Immature natural killer cell (primary cell): ENCODE measurements at regions not wholly inside any gene's neighbourhood (a gene's known extent, or its start where the extent isn't known, plus 50 kb on each side); places are given as distances from the start of the nearest gene placed in this dataset.
A peak's percentile ranks its signal among the peaks of the same experiment; 100 is the strongest.

Experiments
- DNase-seq, 3 donors: peaks; one replicate each; pipeline ENCODE4 v3.0.0; 2022; ENCODE audit warnings: mixed read lengths in 1 of 3
- H3K27ac Mint-ChIP-seq, 6 donors: one replicate each; pipeline ENCODE4 v1.8.0; 2020; ENCODE audit warnings: mixed read lengths in 6 of 6, mild to moderate bottlenecking in 5 of 6, inconsistent platforms in 4 of 6, moderate library complexity in 3 of 6
- H3K27me3 Mint-ChIP-seq, 3 donors: one replicate each; pipeline ENCODE4 v1.8.0; 2020 to 2021; ENCODE audit warnings: low read depth in 3 of 3, mild to moderate bottlenecking in 3 of 3, mixed read lengths in 3 of 3, moderate library complexity in 3 of 3, inconsistent platforms in 1 of 3
- H3K36me3 Mint-ChIP-seq, 3 donors: one replicate each; pipeline ENCODE4 v1.8.0; 2020; ENCODE audit warnings: mixed read lengths in 3 of 3, inconsistent platforms in 2 of 3, mild to moderate bottlenecking in 2 of 3
- H3K4me1 Mint-ChIP-seq, 2 donors: one replicate each; pipeline ENCODE4 v1.8.0; 2020; ENCODE audit warnings: inconsistent platforms in 2 of 2, mild to moderate bottlenecking in 2 of 2, mixed read lengths in 2 of 2, moderate library complexity in 1 of 2
- H3K4me3 Mint-ChIP-seq, 5 donors: one replicate each; pipeline ENCODE4 v1.8.0; 2020; ENCODE audit warnings: mild to moderate bottlenecking in 5 of 5, mixed read lengths in 5 of 5, inconsistent platforms in 3 of 5, moderate library complexity in 3 of 5
- H3K9me3 Mint-ChIP-seq, 6 donors: one replicate each; pipeline ENCODE4 v1.8.0; 2020; ENCODE audit warnings: mild to moderate bottlenecking in 6 of 6, mixed read lengths in 6 of 6, inconsistent platforms in 4 of 6, moderate library complexity in 3 of 6

DNA sequence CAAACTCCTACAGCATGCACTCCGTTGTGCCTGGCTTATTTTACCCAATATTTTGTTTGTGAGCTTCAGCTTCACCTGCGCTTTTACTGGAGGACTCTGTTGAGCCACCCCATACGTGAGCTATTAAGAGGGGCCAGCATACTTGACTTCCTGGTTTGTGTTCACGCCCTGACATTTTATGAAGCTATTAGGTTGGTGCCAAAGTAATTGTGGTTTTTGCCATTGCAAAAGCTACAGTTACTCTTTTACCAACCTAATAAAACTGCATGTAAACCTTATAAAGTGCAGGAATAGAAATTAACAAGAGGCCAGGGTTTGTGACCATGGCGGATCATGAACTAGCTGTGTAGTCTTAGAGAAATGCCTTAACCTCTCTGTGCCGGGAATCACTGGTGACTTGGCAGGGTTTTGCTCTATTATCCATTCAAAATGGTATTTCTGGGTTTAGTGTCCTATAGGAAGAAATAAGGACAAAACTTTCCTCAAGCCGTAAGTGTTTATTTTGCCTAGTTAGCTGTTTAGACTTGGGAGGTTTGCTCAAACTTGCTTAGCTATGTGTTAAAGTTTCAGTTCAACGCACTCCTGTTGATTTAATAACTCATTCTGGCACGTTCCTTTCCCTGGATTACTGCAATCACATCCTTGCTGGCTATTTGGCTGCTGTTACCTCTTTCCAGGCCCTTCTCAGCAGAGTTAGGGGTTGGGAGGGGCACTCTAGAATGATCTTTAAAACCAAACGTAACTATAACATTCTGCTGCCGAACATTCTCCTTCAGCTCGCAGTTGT is 1027.6 kb downstream of the BCL11B start:
- Mint-ChIP-seq H3K27ac (peak overlapping the region in 1 of 6 donors; percentile 30), H3K27me3 (peaks cover 0 to 5% (median 2%) of the 10 kb centered on the region in 3 donors)

DNA sequence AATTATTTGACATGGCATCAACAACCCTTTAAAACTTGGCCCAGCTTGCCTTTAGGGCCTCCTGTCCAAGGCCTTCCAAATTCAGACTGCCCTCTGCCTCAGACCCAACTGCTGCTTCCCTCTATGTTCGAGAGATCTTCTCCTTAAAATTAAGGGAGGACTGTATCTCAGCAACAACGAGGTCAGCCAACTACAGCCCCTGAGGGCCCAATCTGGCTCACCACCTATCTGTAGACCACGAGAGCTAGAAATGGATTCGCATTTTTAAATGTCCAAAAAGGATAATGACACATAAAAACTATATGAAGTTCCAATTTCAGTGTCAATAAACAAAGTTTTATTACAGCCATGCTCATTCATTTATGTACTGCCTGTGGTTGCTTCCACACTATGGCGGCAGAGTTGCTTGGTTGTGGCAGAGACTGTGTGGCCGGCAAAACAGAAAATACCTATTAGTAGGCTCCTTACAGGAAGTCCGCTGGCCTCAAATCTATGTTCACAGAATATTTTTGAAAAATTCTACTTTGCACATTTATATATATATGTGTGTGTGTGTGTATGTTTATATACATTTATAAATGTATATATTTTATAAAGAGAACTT is 1026.9 kb downstream of the BCL11B start:
- H3K4me1 Mint-ChIP-seq: peaks cover 10 to 12% of the 10 kb centered on the region in 2 donors
- peaks cover 0 to 5% (median 2%) of the 10 kb centered on the region in 3 donors for H3K27me3 Mint-ChIP-seq
- H3K36me3 Mint-ChIP-seq: no peaks in the 10 kb centered on the region
- no peak overlapping the region for H3K27ac Mint-ChIP-seq
- DNase-seq: no peak
- no peak overlapping the region for H3K4me3 Mint-ChIP-seq
- H3K9me3 Mint-ChIP-seq: no peaks in the 10 kb centered on the region

More for the DNA sequence above, 1027.6 kb downstream of the BCL11B start:
- Mint-ChIP-seq H3K4me1 (peaks cover 10 to 12% of the 10 kb centered on the region in 2 donors), H3K9me3 (no peaks in the 10 kb centered on the region), H3K36me3 (no peaks in the 10 kb centered on the region), H3K4me3 (no peak overlapping the region)
- DNase-seq: no peak

DNA sequence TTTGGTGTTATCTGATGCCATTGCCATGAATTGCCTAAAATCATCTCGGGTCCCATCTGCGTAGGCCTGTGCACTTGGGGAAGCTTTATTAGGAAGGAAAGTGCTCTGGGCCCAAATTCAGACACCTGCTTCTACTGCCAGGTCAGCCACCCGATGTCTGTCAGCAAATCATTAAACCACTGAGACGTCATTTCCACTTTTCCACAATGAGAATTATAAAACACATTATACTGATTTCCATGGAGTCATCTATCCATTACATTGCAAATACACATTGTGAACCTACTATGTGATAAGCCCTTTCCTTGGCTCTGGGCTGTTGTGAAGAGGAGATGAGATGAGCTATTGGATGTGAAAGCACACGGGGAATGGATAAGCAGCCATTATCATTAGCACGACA is 1022.9 kb downstream of the BCL11B start:
- DNase-seq: no peak
- Mint-ChIP-seq H3K9me3 (no peaks in the 10 kb centered on the region), H3K27me3 (peaks cover 0 to 7% (median 3%) of the 10 kb centered on the region in 3 donors), H3K36me3 (no peaks in the 10 kb centered on the region), H3K4me1 (peaks cover 6 to 8% of the 10 kb centered on the region in 2 donors), H3K4me3 (no peak overlapping the region), H3K27ac (no peak overlapping the region)

DNA sequence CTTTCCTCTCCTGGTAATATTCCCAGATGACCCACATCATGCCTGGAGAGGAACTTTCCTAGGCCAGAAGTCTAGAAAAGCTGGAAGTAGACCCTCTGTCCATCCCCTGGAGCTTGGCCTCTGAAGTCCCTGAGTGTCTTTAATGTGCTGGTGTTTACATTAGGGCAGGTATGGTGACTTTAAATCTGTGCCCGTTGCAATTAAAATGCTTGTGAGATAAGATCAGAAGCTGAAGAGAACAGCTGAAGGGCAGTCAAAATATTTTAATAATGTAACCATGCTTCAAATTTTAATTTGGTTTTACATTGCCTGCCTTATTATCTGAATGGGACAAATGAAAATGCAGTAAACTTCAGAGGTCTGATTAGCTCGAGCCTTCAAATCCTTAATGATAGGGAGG is 1022.5 kb downstream of the BCL11B start:
- Mint-ChIP-seq H3K4me3 (no peak overlapping the region), H3K36me3 (no peaks in the 10 kb centered on the region), H3K4me1 (peaks cover 2 to 4% of the 10 kb centered on the region in 2 donors), H3K27ac (no peak overlapping the region), H3K27me3 (peaks cover 0 to 7% (median 3%) of the 10 kb centered on the region in 3 donors), H3K9me3 (no peaks in the 10 kb centered on the region)
- no peak for DNase-seq

DNA sequence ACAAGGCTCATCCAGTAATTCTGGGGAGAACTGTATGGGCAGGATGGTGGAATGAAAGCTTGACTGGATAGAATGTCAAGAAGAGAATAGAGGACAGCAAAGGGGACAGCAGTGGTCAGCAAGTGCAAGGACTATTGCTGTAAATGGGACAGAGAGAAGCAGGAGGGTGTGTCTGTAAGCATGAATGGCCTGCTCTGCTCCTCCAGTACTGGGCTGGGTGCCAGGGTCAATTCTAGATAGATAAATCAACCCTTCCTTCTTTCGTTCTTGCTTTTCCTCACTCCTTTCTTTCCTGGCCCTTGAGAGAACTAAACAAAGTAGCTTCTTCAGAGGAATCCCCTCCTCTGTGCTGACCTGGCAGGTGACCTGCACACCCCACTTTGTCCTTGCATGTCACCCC is 1019.2 kb downstream of the BCL11B start:
- no peaks in the 10 kb centered on the region for H3K36me3 Mint-ChIP-seq
- no peak overlapping the region for H3K27ac Mint-ChIP-seq
- H3K27me3 Mint-ChIP-seq: peaks cover 0 to 3% (median 2%) of the 10 kb centered on the region in 3 donors
- H3K9me3 Mint-ChIP-seq: no peaks in the 10 kb centered on the region
- no peaks in the 10 kb centered on the region for H3K4me1 Mint-ChIP-seq
- H3K4me3 Mint-ChIP-seq: no peak overlapping the region
- DNase-seq: no peak

DNA sequence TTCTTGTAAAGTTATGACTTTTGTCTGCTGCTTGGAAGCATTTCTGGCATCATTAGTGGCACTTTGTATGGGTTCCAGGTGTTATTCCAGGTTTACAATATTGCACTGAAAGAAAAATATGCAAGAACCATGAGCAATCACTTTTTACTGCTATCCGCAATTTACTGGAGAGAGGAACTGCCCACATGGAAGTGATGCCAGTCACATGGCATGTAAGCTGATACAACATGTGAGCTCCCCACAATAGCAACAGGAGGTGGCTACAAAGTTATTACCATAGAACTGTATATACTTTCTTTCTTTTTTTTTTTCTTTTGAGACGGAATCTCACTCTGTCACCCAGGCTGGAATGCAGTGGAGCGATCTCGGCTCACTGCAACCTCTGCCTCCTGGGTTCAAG is 1012.1 kb downstream of the BCL11B start:
- Mint-ChIP-seq H3K27me3 (peaks cover 0 to 8% (median 0%) of the 10 kb centered on the region in 3 donors), H3K36me3 (no peaks in the 10 kb centered on the region), H3K27ac (no peak overlapping the region), H3K4me3 (no peak overlapping the region), H3K4me1 (no peaks in the 10 kb centered on the region), H3K9me3 (no peaks in the 10 kb centered on the region)
- DNase-seq: no peak

DNA sequence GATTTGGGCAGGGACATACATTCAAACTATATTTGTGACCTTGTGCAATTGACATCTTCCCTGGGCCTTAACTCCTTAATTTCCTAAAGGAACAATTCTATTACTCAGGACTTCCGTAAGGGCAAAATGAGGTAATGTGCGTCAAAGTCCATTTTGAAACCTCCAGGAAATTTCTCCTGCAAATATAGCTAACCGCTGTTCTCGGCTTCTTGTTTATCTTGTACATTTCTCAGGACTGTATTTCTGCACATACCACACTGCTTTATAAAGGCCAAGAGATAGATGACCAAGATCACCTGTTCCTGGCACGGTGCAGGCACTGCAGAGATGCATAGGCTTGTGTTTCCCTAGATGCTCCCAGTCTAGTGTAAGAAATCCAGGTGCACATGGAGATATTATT is 1009.4 kb downstream of the BCL11B start:
- Mint-ChIP-seq H3K27ac (no peak overlapping the region), H3K4me3 (no peak overlapping the region), H3K36me3 (no peaks in the 10 kb centered on the region), H3K9me3 (no peaks in the 10 kb centered on the region), H3K4me1 (no peaks in the 10 kb centered on the region), H3K27me3 (peaks cover 0 to 11% (median 5%) of the 10 kb centered on the region in 3 donors)
- DNase-seq: no peak

DNA sequence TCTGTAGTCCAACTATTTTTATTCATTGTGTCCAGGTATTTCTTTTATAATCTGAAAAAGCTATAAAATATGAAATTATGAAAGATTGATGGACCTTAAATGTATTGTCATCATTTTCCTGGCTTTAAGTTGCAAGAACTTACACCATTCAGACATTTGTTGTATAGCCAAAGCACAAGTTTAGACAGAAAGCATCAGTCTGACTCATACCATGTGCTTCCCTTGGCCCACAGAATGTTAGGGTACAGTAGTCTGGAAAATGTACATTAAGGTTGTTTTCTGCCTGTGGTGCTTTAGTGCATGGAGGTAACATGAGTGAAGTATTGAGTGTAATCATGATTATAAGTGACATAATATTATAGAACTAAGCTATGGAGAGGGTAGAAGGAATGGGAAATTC is 1002.5 kb downstream of the BCL11B start:
- peaks cover 0 to 4% (median 0%) of the 10 kb centered on the region in 6 donors for H3K9me3 Mint-ChIP-seq
- peaks cover 6 to 8% (median 7%) of the 10 kb centered on the region in 3 donors for H3K27me3 Mint-ChIP-seq
- no peaks in the 10 kb centered on the region for H3K4me1 Mint-ChIP-seq
- no peaks in the 10 kb centered on the region for H3K36me3 Mint-ChIP-seq
- no peak overlapping the region for H3K27ac Mint-ChIP-seq
- no peak overlapping the region for H3K4me3 Mint-ChIP-seq
- DNase-seq: no peak

DNA sequence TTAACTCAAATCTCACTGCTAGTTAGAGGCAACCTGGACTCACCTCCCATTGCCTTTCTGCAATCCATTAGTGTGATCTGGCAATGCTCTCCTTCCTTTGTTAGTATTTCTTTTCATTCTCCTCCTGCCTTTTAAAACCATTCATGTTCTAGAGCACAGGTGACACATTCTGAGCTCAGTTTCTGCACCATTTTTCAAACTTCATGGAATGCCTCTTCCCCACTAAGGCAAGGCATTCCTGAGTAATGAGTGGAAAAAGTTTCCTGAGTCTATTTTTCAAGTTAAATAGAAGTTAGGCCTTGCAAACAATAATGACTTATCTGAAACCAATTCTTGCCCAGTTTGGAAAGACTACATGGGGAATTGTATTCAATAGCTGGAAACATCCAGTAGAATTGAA is 1001.8 kb downstream of the BCL11B start:
- H3K27ac Mint-ChIP-seq: no peak overlapping the region
- H3K4me1 Mint-ChIP-seq: no peaks in the 10 kb centered on the region
- peaks cover 0 to 4% (median 0%) of the 10 kb centered on the region in 6 donors for H3K9me3 Mint-ChIP-seq
- H3K4me3 Mint-ChIP-seq: no peak overlapping the region
- H3K27me3 Mint-ChIP-seq: peaks cover 4 to 10% (median 10%) of the 10 kb centered on the region in 3 donors
- H3K36me3 Mint-ChIP-seq: no peaks in the 10 kb centered on the region
- DNase-seq: no peak

DNA sequence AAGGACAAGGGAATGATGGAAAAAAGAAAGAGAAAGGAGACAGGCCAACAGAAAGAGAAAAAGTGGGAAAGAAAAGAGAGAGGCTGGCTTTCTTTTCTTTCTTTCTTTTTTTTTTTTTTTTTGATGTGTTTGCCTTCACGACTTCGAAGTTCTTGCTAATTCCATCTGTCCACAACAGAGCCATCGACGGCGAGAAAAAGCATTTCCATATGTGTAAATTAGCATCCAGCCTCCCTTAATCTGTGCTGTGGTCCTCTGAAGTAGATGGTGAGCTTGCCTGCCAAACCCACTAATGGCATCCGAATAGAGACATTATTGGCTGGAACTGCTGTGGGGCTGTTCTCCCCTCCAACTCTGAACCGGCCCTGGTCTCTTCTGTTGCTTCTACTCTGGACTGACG is 997.4 kb downstream of the BCL11B start:
- Mint-ChIP-seq H3K36me3 (no peaks in the 10 kb centered on the region), H3K9me3 (peaks cover 0 to 4% (median 0%) of the 10 kb centered on the region in 6 donors), H3K27ac (no peak overlapping the region), H3K4me1 (no peaks in the 10 kb centered on the region), H3K27me3 (peaks cover 3 to 7% (median 4%) of the 10 kb centered on the region in 3 donors), H3K4me3 (no peak overlapping the region)
- DNase-seq: no peak

DNA sequence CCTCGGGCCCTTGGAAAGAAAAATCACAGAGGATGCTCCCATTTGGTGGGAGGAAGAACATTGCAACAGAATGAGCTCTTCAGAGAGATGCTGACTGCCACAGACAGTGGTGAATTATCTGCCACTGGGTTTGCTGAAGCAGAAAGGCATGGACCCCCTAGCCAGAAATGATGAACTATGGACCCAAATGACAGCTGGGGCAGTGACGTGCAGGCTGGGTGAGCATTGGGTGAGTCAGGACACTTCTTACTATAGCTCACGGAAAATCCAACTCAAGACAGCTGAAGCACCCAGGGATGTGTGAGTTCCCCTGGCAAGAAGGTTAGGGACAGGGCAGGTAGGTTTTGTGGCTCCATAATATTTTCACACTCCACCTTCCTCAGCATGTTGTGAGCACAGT is 993.2 kb downstream of the BCL11B start:
- no peak for DNase-seq
- H3K27ac Mint-ChIP-seq: no peak overlapping the region
- H3K36me3 Mint-ChIP-seq: no peaks in the 10 kb centered on the region
- H3K4me3 Mint-ChIP-seq: no peak overlapping the region
- H3K4me1 Mint-ChIP-seq: no peaks in the 10 kb centered on the region
- no peaks in the 10 kb centered on the region for H3K9me3 Mint-ChIP-seq
- H3K27me3 Mint-ChIP-seq: peaks cover 1 to 4% (median 3%) of the 10 kb centered on the region in 3 donors

DNA sequence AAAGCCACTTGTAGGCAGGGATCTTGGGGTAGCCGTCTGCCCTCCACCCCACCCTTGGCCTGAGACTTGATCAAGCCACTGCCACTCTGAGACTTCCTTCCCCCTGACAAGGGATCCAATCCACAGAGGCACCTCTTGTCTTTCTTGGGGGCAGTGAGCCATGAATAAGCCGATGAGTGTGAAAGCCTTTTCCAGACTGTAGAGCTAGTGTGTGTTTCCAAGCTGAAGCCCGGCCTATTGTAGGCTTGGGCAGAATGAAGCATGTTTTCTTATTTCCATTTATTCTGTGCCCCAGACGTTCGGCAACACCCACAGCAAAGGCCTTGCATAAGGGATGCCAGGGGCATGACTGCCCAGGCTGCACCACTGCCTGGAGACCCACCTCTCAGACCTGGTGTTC is 991.6 kb downstream of the BCL11B start:
- Mint-ChIP-seq H3K4me1 (peaks cover 4 to 6% of the 10 kb centered on the region in 2 donors), H3K27ac (no peak overlapping the region), H3K27me3 (peaks cover 0 to 3% (median 3%) of the 10 kb centered on the region in 3 donors), H3K4me3 (no peak overlapping the region), H3K36me3 (no peaks in the 10 kb centered on the region), H3K9me3 (no peaks in the 10 kb centered on the region)
- DNase-seq: no peak

DNA sequence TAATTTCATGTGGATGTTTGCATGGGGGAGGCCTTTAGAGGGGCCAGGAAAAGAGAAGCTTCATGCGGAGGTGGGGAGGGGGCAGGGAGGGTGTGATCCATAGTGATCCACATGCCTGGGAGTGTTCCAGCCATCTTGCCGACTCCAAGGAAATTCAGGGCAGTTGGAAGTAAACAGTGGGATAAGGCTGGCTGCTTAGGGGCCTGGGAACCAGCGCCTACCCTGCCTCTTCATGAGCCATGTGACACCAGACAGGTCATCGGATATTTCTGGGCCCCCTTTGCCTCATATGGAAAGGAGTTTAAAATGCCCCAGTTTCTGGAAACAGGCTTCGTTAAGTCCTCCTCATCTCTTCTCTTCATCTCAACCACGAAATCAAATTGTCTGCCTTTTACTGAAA is 983.2 kb downstream of the BCL11B start:
- peaks cover 4 to 6% of the 10 kb centered on the region in 2 donors for H3K4me1 Mint-ChIP-seq
- peaks cover 0 to 8% (median 0%) of the 10 kb centered on the region in 3 donors for H3K27me3 Mint-ChIP-seq
- H3K27ac Mint-ChIP-seq: no peak overlapping the region
- H3K4me3 Mint-ChIP-seq: no peak overlapping the region
- peaks cover 0 to 4% (median 0%) of the 10 kb centered on the region in 3 donors for H3K36me3 Mint-ChIP-seq
- H3K9me3 Mint-ChIP-seq: no peaks in the 10 kb centered on the region
- DNase-seq: no peak

DNA sequence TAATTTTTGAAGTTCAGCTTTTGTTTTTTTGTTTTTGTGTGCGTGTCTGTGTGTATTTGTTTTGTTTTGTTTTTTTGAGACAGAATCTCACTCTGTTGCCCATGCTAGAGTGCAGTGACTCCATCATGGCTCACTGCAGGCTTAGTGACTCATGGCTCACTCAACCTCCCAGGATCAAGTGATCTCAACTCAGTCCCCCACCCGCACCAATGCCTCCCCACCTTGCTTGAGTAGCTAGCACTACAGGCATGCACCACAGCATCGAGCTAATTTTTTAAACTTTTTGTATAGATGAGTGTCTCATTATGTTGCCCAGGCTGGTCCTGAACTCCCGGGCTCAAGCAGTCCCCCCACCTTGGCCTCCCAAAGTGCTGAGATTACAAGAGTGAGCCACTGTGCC is 981.4 kb downstream of the BCL11B start:
- Mint-ChIP-seq H3K36me3 (peaks cover 0 to 4% (median 0%) of the 10 kb centered on the region in 3 donors), H3K27ac (no peak overlapping the region), H3K9me3 (no peaks in the 10 kb centered on the region), H3K27me3 (peaks cover 0 to 5% (median 0%) of the 10 kb centered on the region in 3 donors), H3K4me1 (no peaks in the 10 kb centered on the region), H3K4me3 (no peak overlapping the region)
- DNase-seq: no peak
